ENCODE measurements at regions not wholly inside any gene's neighbourhood (a gene's known extent, or its start where the extent isn't known, plus 50 kb on each side); places are given as distances from the start of the nearest gene placed in this dataset.

DNA sequence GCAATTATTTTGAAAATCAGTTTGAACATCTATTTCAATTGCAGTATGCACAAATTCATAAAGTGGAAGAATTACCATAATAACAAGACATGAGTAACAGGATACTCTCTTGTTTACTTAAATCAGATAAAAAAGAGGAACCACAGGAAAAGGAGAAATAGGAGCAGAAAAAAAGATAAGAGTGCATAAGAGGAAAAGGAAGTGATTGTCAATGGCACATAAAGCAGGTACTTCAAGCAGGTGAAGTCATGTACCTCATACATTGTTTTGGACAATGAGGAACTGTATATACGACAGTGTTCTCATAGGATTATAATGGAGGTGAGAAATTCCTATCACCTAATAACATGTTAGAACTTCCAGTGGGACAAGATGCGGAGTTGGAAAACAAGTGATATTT, 334.5 kb upstream of the PCDH7 start:
- TF ChIP-seq, protein P1, sequence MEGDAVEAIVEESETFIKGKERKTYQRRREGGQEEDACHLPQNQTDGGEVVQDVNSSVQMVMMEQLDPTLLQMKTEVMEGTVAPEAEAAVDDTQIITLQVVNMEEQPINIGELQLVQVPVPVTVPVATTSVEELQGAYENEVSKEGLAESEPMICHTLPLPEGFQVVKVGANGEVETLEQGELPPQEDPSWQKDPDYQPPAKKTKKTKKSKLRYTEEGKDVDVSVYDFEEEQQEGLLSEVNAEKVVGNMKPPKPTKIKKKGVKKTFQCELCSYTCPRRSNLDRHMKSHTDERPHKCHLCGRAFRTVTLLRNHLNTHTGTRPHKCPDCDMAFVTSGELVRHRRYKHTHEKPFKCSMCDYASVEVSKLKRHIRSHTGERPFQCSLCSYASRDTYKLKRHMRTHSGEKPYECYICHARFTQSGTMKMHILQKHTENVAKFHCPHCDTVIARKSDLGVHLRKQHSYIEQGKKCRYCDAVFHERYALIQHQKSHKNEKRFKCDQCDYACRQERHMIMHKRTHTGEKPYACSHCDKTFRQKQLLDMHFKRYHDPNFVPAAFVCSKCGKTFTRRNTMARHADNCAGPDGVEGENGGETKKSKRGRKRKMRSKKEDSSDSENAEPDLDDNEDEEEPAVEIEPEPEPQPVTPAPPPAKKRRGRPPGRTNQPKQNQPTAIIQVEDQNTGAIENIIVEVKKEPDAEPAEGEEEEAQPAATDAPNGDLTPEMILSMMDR (IDR thresholded peaks at IDR 0.05; ENCODE audit: extremely low read depth, missing control alignments) = no peak

DNA sequence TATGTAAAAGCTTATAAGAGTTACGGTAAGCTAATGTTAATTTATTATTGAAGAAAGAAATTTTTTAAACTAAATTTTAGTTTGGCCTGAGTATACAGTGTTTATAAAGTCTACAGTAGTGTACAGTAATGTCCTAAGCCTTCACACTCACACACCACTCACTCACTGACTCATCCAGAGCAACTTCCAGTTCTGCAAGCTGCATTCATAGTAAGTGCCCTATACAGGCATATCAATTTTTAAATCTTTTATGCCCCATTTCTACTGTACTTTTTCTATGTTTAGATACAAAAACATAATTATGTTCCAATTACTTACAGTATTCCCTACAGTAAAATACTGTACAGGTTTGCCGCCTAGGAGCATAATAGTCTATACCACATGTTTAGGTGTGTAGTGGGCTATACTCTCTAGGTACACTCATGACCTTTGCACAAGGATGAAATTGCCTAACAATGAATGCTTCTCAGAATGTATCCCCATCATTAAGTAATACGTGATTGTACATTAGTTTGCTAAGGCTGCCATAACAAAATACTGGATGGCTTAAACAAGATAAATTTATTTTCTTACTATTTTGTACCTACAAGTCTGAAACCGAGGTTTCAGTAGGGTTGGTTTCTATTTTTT, 333.8 kb upstream of the PCDH7 start:
- DNase-seq (ENCODE audit: low spot score) = no peak
- TF ChIP-seq, protein P1 (IDR thresholded peaks at IDR 0.05; ENCODE audit: extremely low read depth, missing control alignments) = no peak

More for the DNA sequence above, 334.5 kb upstream of the PCDH7 start:
- DNase-seq (ENCODE audit: low spot score) = no peak

DNA sequence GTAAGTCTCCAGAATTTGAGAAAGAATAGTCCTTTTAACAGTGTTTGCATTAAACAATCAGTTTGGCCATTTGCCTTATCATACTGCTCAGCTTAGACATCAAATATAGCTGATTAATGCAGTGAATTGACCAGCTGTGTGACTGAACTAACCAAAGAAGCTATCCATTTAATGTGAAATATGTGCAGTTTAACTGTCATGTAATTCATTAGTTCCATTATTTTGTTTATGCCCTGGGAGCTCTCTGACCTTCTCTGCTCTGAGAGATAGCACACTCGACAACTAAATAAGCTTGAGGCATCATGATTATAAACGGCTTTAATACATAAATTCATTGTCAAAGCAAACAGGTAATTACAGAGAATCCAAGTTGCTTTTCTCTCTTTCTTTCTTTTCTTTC, 324.3 kb upstream of the PCDH7 start:
- no peak for DNase-seq (ENCODE audit: low spot score)
- TF ChIP-seq, protein P1 (IDR thresholded peaks at IDR 0.05; ENCODE audit: extremely low read depth, missing control alignments) = no peak

DNA sequence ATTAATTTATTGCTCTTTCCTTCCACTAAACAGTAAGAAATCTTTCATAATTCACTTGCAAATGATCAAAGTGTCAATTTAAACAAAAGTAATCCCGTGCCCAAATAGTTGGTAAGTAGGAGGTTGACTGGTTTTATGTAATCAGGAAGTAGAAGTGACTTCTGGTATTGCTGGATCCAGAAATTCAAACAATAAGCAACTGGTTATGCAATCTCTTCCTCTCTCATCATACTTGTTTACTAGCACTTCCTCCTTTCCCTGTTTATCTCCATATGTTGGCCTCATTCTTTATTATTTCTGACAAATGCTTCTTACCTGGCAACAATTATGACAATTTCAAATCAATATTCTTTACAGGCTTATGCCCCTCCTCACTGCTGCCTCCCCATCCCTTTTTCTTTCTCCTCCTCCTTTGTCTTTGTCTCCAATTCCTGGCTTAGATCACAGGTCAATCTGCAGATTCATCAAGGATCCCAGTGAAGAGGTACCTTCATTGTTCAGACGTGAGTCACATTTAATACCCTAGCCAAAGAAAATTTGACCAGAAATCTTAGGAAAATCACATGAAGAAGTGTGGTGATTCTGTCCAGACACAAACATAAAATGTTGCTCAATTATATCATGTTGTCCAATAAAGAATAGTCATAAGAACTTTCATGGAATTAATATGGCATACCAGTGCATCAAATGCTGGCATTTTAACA, 323.2 kb upstream of the PCDH7 start:
- no peak for DNase-seq (ENCODE audit: low spot score)
- TF ChIP-seq, protein P1 (IDR thresholded peaks at IDR 0.05; ENCODE audit: extremely low read depth, missing control alignments) = no peak

DNA sequence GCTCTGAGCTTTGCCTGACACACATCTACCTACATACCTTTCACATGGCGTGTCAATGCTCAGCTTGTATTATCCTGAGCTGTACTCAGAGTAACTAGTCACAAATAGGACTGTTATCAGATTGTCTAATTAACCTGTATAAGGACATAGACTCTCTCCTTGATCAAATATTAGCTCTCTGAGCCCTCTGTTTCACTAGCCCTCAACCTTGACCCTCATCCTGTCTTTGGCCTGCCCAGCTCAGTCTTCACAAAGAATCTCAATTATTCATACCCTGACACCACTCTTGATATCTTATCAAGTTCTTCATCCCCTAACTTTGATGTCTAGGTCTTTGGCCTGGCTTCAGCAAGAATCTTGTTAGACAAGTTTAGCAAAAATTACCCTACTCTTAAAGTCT, 320.7 kb upstream of the PCDH7 start:
- TF ChIP-seq, protein P1 (IDR thresholded peaks at IDR 0.05; ENCODE audit: extremely low read depth, missing control alignments) = no peak

DNA sequence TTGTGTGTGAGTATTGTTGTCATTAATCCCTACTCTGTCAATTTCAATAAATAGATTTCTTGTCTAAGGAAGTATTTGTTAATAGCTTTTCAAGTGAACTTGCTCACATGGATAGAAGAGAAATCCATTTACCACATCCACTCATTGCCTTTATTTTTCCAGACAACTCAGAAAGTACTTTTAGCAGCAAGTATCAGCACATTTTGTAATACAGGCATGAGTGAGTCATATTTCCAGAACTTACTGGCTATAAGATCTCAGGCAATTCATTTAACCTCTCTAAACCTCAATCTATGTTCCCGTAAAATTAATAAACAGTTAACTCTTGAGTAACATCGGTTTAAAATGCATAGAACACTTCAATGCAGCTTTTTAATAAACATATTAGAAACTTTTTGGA, 317.9 kb upstream of the PCDH7 start:
- TF ChIP-seq, protein P1 (IDR thresholded peaks at IDR 0.05; ENCODE audit: extremely low read depth, missing control alignments) = no peak
- DNase-seq (ENCODE audit: low spot score) = no peak

More for the DNA sequence above, 320.7 kb upstream of the PCDH7 start:
- no peak for DNase-seq (ENCODE audit: low spot score)

DNA sequence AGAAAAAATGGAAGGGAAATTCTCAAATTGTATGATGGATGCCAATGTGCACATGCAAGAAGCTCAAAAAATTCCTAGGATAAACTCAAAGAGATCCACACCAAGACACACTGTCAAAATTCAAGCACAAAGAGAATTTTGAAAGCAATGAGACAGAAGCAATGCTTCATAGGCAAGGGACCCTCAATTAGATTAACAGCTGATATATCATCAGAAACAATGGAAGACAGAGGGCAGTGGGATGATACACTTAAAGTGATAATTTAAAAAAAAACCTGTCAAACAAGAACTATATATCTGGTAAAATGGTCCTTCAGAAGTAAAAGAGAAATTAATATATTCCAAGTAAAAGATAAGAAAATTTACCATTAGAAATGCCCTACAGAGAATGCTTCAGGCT, 306.3 kb upstream of the PCDH7 start:
- no peak for DNase-seq (ENCODE audit: low spot score)
- TF ChIP-seq, protein P1 (IDR thresholded peaks at IDR 0.05; ENCODE audit: extremely low read depth, missing control alignments) = no peak

All from GM20000 (cell line).